ENCODE measurements at regions not wholly inside any gene's neighbourhood (a gene's known extent, or its start where the extent isn't known, plus 50 kb on each side); places are given as distances from the start of the nearest gene placed in this dataset.

DNA sequence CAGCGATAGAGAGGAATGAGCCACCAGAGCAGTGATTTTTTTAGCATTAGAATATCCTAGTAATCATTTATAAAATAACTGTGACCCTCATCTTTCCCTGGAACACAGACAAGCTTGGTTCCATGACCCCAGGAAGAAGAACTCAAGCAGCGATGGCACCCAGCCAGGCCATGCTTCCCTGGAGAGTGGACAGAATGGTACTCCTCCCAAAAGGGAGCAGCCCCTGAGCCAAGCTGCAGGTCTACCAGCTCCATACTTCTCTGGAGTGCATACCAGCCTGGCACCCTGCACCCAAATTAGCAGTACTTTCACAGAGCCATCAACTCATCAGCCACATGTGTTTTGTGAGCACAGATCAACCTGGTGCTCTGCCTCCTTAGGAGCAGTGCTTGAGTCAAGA lies 310.9 kb upstream of the PCDH10 start:
- ATAC-seq (ENCODE audit: low FRiP score) (no peak), DNase-seq (ENCODE audit: low spot score) (no peak)
- TF ChIP-seq, protein P1, sequence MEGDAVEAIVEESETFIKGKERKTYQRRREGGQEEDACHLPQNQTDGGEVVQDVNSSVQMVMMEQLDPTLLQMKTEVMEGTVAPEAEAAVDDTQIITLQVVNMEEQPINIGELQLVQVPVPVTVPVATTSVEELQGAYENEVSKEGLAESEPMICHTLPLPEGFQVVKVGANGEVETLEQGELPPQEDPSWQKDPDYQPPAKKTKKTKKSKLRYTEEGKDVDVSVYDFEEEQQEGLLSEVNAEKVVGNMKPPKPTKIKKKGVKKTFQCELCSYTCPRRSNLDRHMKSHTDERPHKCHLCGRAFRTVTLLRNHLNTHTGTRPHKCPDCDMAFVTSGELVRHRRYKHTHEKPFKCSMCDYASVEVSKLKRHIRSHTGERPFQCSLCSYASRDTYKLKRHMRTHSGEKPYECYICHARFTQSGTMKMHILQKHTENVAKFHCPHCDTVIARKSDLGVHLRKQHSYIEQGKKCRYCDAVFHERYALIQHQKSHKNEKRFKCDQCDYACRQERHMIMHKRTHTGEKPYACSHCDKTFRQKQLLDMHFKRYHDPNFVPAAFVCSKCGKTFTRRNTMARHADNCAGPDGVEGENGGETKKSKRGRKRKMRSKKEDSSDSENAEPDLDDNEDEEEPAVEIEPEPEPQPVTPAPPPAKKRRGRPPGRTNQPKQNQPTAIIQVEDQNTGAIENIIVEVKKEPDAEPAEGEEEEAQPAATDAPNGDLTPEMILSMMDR (IDR thresholded peaks at IDR 0.05), result no peak

DNA sequence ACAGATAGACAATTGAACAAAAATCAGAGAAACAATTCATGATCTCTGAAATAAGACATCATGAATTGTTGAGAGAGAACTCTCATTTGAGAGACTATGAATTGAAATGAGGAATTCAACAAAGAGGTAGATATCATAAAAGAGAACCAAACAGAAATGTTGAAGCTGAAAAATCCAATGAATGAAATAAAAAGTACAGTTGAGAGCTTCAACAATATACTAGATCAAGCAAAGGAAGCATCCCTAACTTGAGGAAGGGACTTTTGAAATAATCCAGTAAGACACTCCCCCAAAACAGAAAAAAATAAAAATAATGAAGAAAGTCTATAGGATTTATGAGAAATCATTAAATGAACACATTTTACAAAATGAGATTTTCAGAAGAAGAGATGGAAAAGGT lies 310.0 kb upstream of the PCDH10 start:
- TF ChIP-seq, protein P1 (IDR thresholded peaks at IDR 0.05), result no peak
- no peak for DNase-seq (ENCODE audit: low spot score)
- no peak for ATAC-seq (ENCODE audit: low FRiP score)

DNA sequence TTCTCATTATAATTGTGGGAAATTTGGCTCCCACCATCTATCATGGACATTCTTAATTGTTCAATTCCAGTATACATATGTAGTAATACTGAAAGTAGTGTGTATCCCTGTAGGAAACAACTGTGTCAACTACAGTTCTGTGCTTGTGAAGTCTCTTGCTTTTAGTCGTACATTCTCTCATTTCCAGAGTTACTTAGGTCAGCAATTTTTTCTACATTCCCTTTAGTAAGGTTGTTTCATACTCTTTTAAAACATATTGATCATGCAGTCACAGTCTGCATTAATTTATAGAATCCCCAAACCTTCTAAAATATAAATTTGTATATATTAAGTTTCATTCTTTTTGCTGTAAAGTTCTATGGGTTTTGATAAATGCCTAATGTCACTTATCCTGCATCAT lies 289.2 kb upstream of the PCDH10 start:
- DNase-seq (ENCODE audit: low spot score) (no peak), ATAC-seq (ENCODE audit: low FRiP score) (no peak)
- TF ChIP-seq, protein P1 (IDR thresholded peaks at IDR 0.05), result no peak

DNA sequence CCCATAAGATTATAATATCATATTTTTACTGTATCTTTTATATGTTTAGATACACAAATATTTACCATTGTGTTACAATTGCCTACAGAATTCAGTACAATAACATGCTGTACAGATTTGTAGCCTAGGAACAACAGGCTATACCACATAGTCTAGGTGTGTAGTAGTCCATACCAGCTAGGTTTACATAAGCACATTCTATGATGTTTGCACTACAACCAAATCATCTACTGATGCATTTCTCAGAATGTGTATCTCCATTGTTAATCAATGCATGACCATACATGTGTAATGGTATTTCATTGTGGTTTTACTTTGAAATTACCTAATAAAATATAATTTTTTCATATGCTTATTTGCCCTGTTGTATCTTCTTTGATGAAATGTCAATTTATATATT lies 288.1 kb upstream of the PCDH10 start:
- no peak for DNase-seq (ENCODE audit: low spot score)
- TF ChIP-seq, protein P1 (IDR thresholded peaks at IDR 0.05), result no peak
- ATAC-seq (ENCODE audit: low FRiP score), result no peak

DNA sequence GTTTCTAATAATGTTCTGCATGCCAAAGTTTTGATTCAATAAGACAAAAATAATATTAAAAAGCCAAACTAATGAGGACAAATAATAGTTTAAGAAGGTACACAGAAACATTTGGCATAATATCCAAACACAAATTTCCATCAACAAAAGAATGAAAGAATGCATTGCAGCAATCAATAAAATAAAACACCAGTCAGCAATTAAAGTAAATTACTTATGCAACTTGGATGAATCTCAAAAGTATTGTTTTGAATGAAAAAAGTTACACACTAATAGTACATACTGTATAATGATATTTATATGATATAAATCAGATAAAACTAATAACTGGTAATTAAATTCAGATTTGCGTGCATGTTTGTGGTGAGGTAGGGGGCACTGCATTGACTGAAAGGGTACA lies 285.5 kb upstream of the PCDH10 start:
- TF ChIP-seq, protein P1 (IDR thresholded peaks at IDR 0.05), result no peak
- ATAC-seq (ENCODE audit: low FRiP score) (no peak), DNase-seq (ENCODE audit: low spot score) (no peak)

DNA sequence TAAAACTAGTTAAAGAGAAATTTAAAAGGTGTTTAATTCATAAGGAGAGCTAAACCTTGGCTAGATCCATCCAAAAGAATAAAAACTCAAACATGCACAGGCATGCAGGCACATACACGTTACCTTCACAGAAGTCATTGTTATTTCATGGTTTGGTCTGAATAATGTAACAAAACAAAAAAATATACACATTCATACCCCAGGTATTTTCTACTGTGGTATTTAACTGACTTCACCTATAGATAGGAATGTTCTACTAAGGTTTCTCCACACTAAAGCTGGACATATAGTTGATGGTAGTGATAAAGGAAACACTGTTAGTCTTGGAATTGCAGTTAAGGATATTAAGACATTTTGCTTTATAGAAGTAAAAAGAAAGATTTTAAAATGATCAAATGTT lies 283.6 kb upstream of the PCDH10 start:
- ATAC-seq (ENCODE audit: low FRiP score) (no peak), DNase-seq (ENCODE audit: low spot score) (no peak)
- TF ChIP-seq, protein P1 (IDR thresholded peaks at IDR 0.05), result no peak

DNA sequence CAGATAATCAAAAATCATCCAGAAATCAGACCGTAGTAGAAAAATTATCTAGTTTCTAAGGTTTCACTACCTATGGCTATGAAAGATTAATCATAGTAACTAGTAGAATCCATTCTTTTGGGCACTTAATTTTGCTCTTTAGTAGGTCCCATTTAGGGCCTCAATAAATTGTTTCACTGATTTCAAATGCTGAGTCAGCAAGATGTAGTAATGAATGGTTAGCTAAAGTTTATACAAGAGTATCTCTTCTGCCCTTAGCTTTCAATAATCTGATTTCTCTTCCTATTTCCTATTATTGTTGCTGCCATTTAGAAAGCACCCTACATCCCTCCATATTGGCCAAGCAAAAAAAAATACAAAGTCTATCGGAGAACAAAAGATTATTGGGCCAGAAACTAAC lies 283.2 kb upstream of the PCDH10 start:
- DNase-seq (ENCODE audit: low spot score) (no peak), ATAC-seq (ENCODE audit: low FRiP score) (no peak)
- TF ChIP-seq, protein P1 (IDR thresholded peaks at IDR 0.05), result no peak

Measured in omental fat pad (tissue), 3 donors.